Liver (tissue), 3 donors: ENCODE measurements at regions not wholly inside any gene's neighbourhood (a gene's known extent, or its start where the extent isn't known, plus 50 kb on each side); places are given as distances from the start of the nearest gene placed in this dataset.

ENCODE experiments used
- EGR1 ChIP-seq, 2 donors: IDR thresholded peaks; 2 replicates each; pipeline ENCODE4 v1.6.1; 2016 to 2018; ENCODE audit warnings: antibody characterized with exemption in 2 of 2, low read depth in 2 of 2
- FOXA2 ChIP-seq: IDR thresholded peaks from 2 replicates; pipeline ENCODE4 v1.6.1; 2016; ENCODE audit warnings: antibody characterized with exemption
- GABPA ChIP-seq, 2 donors: IDR thresholded peaks in 1 of 2; conservative IDR thresholded peaks in 1 of 2; 2 replicates each; pipeline ENCODE4 v1.6.1; 2016; ENCODE audit warnings: antibody characterized with exemption in 2 of 2, mild to moderate bottlenecking in 1 of 2, moderate library complexity in 1 of 2
- NR2F2 ChIP-seq: IDR thresholded peaks from 2 replicates; pipeline ENCODE4 v1.6.1; 2016; ENCODE audit warnings: antibody characterized with exemption
- RAD21 ChIP-seq, 2 donors: IDR thresholded peaks; 2 replicates each; pipeline ENCODE4 v1.6.1; 2016; ENCODE audit warnings: antibody characterized with exemption in 2 of 2, mild to moderate bottlenecking in 2 of 2
- TAF1 ChIP-seq: conservative IDR thresholded peaks from 2 replicates; pipeline ENCODE4 v1.6.1; 2016; ENCODE audit warnings: antibody characterized with exemption, mild to moderate bottlenecking
- YY1 ChIP-seq: IDR thresholded peaks from 2 replicates; pipeline ENCODE4 v1.6.1; 2016; ENCODE audit warnings: antibody characterized with exemption, mild to moderate bottlenecking
- TF ChIP-seq, protein P1 (sequence below): fragments of 150-350 bp; IDR thresholded peaks from 2 replicates; pipeline ENCODE4 v1.5.1; 2017; ENCODE audit warnings: improper control_type of control experiment, low read depth, low read length; ENCODE audit not compliant: missing input control
- TF ChIP-seq, protein P2 (sequence below): IDR thresholded peaks from 2 replicates; pipeline ENCODE4 v1.6.1; 2016; ENCODE audit warnings: antibody characterized with exemption
- TF ChIP-seq, protein P3 (sequence below): IDR thresholded peaks from 2 replicates; pipeline ENCODE4 v1.6.1; 2016; ENCODE audit warnings: antibody characterized with exemption, mild to moderate bottlenecking
- TF ChIP-seq, protein P4 (sequence below): IDR thresholded peaks from 2 replicates; pipeline ENCODE4 v1.6.1; 2016; ENCODE audit warnings: antibody characterized with exemption
- donor health status: healthy.
- donor health status: healthy.

DNA sequence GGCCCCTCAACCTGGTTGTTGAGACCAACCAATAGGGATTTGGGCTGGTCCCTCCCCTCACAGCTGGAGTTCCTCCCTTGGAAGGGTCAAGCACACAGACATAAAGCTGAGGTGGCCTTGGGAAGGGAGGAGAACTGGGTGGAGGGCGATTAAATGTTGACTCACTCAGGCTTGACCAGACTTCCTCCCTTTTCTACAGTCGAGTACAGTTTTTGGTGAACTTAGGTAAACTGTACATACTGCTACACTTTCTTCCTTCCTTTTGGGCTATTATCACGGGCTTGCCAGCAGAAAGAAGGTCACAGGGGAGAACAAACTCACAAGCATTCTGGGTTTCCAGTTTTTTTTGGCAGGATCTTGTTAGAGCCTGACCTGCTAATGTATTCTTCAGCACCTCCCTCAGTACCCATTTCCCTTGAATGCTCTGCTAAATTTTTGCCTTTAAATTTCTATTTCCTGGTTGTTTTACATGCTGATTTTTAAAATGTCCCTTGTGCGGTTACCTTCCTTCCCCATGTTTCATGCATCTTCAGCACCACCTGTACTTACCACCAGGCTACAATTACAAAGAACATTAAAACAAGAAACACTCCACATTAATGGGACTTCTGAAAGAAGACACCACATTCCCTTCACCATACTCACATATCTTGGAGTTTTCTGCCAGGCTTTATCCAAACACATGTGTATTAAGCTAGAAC is 135.2 kb upstream of the RASGEF1B start:
- TF ChIP-seq, protein P1, sequence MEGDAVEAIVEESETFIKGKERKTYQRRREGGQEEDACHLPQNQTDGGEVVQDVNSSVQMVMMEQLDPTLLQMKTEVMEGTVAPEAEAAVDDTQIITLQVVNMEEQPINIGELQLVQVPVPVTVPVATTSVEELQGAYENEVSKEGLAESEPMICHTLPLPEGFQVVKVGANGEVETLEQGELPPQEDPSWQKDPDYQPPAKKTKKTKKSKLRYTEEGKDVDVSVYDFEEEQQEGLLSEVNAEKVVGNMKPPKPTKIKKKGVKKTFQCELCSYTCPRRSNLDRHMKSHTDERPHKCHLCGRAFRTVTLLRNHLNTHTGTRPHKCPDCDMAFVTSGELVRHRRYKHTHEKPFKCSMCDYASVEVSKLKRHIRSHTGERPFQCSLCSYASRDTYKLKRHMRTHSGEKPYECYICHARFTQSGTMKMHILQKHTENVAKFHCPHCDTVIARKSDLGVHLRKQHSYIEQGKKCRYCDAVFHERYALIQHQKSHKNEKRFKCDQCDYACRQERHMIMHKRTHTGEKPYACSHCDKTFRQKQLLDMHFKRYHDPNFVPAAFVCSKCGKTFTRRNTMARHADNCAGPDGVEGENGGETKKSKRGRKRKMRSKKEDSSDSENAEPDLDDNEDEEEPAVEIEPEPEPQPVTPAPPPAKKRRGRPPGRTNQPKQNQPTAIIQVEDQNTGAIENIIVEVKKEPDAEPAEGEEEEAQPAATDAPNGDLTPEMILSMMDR: no peak
- TF ChIP-seq, protein P2, sequence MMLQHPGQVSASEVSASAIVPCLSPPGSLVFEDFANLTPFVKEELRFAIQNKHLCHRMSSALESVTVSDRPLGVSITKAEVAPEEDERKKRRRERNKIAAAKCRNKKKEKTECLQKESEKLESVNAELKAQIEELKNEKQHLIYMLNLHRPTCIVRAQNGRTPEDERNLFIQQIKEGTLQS: no peak
- no peak for TF ChIP-seq GABPA (IDR thresholded peaks at IDR 0.05 in 1 of 2, conservative IDR thresholded peaks at IDR 0.05 in 1 of 2)
- peak; percentile 23 for TF ChIP-seq NR2F2
- TF ChIP-seq, protein P3, sequence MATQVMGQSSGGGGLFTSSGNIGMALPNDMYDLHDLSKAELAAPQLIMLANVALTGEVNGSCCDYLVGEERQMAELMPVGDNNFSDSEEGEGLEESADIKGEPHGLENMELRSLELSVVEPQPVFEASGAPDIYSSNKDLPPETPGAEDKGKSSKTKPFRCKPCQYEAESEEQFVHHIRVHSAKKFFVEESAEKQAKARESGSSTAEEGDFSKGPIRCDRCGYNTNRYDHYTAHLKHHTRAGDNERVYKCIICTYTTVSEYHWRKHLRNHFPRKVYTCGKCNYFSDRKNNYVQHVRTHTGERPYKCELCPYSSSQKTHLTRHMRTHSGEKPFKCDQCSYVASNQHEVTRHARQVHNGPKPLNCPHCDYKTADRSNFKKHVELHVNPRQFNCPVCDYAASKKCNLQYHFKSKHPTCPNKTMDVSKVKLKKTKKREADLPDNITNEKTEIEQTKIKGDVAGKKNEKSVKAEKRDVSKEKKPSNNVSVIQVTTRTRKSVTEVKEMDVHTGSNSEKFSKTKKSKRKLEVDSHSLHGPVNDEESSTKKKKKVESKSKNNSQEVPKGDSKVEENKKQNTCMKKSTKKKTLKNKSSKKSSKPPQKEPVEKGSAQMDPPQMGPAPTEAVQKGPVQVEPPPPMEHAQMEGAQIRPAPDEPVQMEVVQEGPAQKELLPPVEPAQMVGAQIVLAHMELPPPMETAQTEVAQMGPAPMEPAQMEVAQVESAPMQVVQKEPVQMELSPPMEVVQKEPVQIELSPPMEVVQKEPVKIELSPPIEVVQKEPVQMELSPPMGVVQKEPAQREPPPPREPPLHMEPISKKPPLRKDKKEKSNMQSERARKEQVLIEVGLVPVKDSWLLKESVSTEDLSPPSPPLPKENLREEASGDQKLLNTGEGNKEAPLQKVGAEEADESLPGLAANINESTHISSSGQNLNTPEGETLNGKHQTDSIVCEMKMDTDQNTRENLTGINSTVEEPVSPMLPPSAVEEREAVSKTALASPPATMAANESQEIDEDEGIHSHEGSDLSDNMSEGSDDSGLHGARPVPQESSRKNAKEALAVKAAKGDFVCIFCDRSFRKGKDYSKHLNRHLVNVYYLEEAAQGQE: no peak
- TF ChIP-seq RAD21 (IDR thresholded peaks at IDR 0.05): no peak
- TF ChIP-seq TAF1: no peak
- no peak for TF ChIP-seq FOXA2
- TF ChIP-seq, protein P4, sequence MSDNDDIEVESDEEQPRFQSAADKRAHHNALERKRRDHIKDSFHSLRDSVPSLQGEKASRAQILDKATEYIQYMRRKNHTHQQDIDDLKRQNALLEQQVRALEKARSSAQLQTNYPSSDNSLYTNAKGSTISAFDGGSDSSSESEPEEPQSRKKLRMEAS: no peak
- TF ChIP-seq YY1: no peak
- no peak for TF ChIP-seq EGR1 (IDR thresholded peaks at IDR 0.05; ENCODE audit: low read depth in 2 of 2)
